ENCODE measurements at regions not wholly inside any gene's neighbourhood (a gene's known extent, or its start where the extent isn't known, plus 50 kb on each side); places are given as distances from the start of the nearest gene placed in this dataset.
A peak's percentile ranks its signal among the peaks of the same experiment; 100 is the strongest.
"Not testable (repeated sequence)": the region's sequence is repeated elsewhere in the genome, so short reads cannot be mapped to it uniquely, and the experiment has no call there.

DNA sequence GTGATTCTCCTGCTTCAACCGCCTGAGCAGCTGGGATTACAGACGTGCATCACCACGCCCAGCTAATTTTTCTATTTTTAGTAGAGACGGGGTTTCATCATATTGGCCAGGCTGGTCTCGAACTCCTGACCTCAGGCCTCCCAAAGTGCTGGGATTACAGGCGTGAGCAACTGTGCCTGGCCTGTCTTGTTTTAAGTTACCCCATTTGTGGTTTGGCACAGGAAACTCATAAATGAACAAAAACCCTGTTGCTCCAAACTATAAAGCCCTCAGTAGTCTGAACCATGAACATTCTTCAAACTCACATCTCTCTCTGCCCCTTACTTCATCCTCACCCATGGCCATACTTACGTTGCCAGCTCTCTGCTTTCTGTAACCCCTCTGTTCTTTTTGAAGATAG is 61.7 kb downstream of the RHOU start:
- in situ Hi-C loops (cut with HindIII; ENCODE audit: low pct_unique_long_range_greater_than_20kb, low sequenced_read_pairs); DNase-seq (ENCODE audit: low read depth, low spot score): not testable (repeated sequence)

DNA sequence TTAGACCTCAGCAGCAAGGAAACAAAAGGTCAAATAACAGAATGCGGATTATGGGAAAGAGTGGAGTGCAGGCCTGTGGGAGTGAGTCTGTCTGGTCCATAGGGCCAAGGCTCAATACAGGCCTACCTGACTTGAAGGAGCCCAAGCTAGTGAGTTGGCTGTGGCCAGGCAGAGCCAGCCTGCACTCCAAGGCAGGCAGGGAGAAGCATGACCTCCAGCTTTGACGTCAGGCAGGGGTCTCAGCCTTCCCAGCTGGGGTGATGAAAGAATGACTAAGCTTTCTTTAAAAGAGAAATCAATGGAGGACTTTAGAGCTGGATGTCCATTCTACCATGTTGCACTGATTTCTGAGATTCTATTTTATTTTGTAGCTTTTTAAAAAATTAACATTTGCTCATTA is 62.8 kb downstream of the RHOU start:
- peak; percentile 13 for DNase-seq (ENCODE audit: low read depth, low spot score)
- in situ Hi-C loops (cut with HindIII; ENCODE audit: low pct_unique_long_range_greater_than_20kb, low sequenced_read_pairs), result no loop called here

DNA sequence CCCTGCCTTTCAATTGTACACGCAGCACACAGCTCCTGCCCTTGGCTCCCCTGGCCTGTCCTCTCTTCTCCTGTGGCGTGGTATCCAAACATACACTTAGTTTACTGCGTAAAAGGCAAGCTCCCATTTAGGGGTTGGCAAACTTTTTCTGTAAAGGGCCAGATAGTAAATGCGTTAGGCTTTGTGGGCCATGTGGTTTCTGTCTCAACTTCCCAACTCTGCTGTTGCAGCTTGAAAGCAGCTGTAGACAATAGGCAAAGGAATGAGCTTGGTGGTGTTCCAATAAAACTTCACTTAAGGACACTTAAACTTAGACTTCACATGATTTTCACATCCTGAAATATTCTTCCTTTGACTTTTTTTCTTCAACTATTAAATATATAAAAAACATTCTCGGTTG is 63.3 kb downstream of the RHOU start:
- in situ Hi-C loops (cut with HindIII; ENCODE audit: low pct_unique_long_range_greater_than_20kb, low sequenced_read_pairs), result no loop called here
- DNase-seq (ENCODE audit: low read depth, low spot score), result no peak

DNA sequence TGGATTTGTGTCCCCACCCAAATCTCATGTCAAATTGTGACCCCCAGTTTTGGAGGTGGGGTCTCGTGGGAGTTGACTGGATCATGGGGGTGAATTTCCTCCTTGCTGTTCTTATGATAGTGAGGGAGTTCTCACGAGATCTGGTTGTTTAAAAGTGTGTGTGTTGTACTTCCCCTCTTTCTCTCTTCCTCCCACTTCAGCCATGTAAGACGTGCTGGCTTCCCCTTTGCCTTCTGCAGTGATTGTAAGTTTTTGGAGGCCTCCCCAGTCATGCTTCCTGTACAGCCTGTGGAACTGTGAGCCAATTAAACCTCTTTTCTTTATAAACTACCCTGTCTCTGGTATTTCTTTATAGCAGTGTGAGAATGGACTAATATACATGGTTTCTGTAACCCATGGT is 64.6 kb downstream of the RHOU start:
- in situ Hi-C loops (cut with HindIII; ENCODE audit: low pct_unique_long_range_greater_than_20kb, low sequenced_read_pairs), result no loop called here
- no peak for DNase-seq (ENCODE audit: low read depth, low spot score)

DNA sequence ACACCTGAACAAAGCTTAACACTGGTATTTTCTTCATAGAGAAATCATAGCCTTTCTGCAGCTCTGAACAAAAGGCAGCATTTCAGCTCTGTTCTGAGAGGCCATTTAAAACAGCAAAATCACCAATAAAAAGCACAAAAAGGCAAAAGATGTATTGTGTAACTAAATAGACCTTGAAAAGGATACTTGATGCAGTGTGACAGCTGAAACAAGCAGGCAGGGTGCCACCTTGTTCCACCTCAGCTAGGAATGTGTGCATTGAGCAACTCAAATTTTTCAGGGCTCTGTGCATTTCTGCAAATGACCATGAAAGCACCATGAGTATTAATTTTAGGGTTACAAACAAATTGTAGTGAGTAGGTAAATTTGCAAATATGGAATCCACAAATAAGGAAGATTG is 65.8 kb downstream of the RHOU start:
- in situ Hi-C loops (cut with HindIII; ENCODE audit: low pct_unique_long_range_greater_than_20kb, low sequenced_read_pairs), result no loop called here
- no peak for DNase-seq (ENCODE audit: low read depth, low spot score)

DNA sequence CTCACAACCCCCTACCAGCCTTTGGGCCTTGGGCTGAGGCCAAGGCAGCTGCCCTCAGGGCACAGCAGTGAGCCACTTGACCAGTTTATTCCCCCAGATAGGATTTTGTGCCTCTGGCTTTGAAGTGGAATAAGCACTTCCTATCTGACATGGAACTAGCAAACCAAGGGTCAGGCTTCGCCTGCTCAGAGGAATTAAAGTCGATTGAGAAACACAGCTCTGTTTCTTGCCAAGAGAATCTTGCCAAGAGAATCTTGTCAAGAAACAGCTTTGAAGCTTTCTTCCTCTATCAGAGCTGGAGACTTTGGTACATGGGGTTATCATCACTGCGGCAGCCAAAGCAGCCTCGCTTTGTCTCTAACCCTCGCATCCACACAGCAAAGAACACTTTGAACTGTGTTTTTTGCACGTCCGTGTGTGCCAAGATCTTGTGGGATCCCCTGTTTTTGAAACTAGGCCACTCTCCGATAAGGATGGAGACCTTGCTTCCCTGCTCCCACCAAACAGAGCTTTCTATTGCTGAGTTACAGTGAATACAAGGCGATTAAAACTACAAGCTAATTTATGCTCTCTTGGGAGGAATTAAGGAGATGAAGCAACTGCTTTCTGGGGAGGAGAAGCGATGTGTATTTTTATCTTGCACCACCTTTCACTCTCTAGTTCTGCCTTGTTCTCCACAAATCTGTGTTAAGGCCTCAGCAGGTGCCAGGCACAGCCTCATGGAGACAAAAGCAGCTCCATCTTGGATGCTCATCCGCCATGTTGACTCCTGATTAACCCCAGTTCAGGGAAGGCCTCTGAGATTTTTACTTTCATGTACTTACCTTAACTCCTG is 67.3 kb downstream of the RHOU start:
- no peak for DNase-seq (ENCODE audit: low read depth, low spot score)

DNA sequence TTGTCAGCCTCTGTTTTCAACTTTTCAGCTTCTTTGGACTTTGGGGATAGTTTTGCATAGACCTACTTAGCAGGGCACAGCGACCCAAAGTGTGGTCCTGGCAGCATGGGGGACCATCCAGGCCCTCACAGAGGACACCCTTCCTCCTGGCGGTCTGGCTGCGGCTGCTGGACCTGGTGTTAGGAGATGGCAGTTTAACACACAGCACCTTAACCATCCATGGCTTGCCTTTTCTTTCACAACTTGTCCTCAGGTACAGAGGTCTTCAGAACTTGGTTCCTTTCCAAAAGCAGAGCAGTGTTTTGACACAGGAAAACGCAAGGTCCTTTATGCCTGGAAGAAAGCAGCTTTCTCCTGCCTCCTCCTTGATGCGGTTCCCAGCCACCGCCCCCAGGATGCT is 68.1 kb downstream of the RHOU start:
- no peak for DNase-seq (ENCODE audit: low read depth, low spot score)
- in situ Hi-C loops (cut with HindIII; ENCODE audit: low pct_unique_long_range_greater_than_20kb, low sequenced_read_pairs), result no loop called here

More for the DNA sequence above, 67.3 kb downstream of the RHOU start:
- in situ Hi-C loops (cut with HindIII; ENCODE audit: low pct_unique_long_range_greater_than_20kb, low sequenced_read_pairs), result no loop called here

DNA sequence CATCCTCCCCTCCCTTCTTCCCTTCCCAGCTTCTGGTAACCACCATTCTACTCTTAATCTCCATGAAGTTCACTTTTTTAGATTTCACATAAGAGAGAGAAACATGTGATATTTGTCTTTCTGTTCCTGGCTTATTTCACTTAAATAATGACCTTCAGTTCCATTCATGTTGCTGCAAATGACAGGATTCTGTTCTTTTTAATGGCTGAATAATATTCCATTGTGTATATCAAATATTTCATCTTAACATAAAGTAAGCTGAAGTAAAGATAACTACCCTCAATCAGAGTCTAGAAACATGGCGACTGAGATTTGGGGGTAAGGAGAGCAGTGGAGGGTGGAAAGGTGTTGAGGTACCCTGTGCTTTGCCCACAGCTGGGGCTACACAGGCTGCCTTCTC is 68.9 kb downstream of the RHOU start:
- DNase-seq (ENCODE audit: low read depth, low spot score), result no peak
- in situ Hi-C loops (cut with HindIII; ENCODE audit: low pct_unique_long_range_greater_than_20kb, low sequenced_read_pairs), result no loop called here

DNA sequence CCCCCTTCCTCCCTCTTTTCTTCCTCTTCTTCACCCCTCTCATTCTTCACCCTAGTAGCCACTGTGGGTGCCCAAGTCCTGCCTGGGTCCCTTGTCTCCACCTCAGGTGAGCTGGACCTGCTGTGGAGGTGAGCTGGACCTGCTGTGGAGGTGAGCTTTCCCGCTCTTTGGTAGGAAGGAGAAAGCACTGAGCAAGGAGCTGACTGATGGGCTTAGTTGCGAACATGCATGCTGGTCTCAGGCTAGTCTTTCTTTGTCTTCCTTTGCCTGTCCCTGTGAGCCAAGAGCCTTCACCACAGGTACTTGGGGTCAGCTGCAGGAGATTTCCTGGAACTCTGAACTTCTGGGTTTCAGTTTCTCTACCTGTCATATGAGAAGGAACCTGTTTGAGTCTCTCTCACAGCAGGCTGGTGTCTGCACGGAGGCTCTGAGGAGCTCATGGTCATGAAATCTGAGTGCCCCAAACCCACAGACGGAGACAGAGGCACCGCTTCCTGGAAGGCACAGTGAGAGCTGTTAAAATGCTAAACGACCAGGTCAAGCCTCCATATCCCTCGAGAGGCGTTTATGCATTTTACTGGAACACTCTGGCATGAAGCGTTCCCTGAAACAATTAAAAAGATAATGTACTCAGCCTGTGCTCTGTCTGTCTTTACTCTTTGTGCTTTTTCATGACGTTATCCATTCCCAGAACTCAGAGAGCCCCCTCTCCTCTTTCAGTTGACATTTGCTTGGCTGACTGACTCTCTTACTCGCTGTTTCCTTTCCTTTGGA is 69.5 kb downstream of the RHOU start:
- in situ Hi-C loops (cut with HindIII; ENCODE audit: low pct_unique_long_range_greater_than_20kb, low sequenced_read_pairs), result no loop called here
- DNase-seq (ENCODE audit: low read depth, low spot score), result no peak

DNA sequence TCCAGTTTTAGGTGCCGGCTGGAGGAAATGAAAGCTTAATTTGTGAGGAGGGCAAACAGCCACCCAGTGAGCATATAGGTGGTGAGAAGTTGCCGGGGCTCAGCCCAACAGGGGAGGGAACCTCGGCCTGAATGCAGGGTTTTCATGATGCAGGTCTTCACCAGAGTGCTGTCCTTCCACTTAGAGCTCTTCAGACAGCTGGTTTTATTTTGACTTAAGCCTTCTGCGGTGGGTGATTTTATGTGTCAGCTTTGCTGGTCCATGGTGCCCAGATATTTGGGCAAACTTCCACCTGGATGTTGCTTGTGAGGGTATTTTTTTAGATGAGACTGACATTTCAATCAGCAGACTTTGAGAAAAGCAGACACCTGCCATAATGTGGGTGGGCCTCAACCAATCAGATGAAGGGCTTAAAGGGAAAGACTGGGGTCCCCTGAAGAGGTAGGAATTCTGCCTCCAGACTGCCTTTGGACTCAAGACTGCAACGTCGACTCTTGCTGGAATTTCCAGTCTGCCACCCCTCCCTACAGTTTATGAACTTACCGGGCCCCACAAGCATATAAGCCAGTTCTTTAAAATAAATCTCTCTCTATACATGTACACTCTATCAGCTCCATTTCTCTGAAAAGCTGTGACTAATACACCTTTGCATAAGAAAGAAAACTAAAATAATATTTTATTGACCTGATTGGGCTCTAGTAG is 72.8 kb downstream of the RHOU start:
- in situ Hi-C loops (cut with HindIII; ENCODE audit: low pct_unique_long_range_greater_than_20kb, low sequenced_read_pairs), result no loop called here
- no peak for DNase-seq (ENCODE audit: low read depth, low spot score)

DNA sequence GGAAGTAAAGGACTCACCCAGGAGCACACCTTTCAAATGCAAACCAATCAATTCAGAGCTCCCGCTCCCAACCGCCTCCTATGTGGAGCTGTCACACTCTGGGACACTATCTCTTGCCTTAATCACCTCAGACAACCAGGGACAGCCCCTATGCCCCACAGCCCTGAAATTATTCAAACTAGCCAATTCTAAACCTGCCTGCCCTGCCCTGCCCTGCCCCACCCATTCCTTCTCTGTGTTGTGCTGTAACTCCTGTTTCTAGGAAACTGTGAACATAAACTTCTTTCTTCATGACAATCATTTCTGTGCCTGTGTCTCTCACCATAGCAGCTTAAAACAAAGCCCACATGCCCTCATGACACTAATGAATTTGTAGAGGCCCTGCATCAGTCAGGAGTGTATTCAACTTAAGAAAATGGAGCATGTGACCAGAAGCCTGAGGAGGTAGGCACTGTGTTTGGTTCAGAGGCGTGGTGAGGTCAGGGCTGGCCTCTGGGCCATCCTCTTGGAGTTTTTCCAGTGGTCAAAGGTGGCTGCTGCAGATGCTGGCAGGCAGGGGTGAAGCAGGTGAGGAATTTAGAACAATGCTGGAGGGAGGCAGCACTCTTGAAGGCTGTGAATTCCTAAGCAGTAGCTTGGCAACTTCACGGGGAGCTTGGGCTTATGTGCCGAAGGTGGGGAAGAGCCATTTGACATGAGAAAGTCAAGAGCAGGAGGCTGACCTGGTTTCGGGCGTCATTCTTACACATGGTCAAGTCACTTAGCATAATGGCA is 74.5 kb downstream of the RHOU start:
- no peak for DNase-seq (ENCODE audit: low read depth, low spot score)
- in situ Hi-C loops (cut with HindIII; ENCODE audit: low pct_unique_long_range_greater_than_20kb, low sequenced_read_pairs), result no loop called here

DNA sequence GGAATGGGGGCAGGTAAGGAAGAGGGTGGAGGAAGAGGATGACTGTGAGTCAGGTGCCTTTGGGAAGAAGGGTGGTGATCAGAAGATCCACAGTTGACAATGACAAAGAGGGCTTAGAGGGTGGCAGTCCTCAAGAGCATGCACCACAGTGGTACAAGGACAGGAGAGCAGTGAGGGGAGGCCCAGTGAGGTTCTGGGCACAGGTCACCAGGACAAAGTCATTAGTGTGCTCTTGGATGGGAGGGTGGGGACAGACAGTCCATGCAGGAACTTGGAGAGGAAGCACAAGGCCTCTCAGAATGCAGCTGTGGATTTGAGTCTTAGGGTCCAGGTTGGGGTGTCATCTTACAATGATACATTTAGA is 75.1 kb downstream of the RHOU start:
- in situ Hi-C loops (cut with HindIII; ENCODE audit: low pct_unique_long_range_greater_than_20kb, low sequenced_read_pairs), result no loop called here
- DNase-seq (ENCODE audit: low read depth, low spot score), result no peak

DNA sequence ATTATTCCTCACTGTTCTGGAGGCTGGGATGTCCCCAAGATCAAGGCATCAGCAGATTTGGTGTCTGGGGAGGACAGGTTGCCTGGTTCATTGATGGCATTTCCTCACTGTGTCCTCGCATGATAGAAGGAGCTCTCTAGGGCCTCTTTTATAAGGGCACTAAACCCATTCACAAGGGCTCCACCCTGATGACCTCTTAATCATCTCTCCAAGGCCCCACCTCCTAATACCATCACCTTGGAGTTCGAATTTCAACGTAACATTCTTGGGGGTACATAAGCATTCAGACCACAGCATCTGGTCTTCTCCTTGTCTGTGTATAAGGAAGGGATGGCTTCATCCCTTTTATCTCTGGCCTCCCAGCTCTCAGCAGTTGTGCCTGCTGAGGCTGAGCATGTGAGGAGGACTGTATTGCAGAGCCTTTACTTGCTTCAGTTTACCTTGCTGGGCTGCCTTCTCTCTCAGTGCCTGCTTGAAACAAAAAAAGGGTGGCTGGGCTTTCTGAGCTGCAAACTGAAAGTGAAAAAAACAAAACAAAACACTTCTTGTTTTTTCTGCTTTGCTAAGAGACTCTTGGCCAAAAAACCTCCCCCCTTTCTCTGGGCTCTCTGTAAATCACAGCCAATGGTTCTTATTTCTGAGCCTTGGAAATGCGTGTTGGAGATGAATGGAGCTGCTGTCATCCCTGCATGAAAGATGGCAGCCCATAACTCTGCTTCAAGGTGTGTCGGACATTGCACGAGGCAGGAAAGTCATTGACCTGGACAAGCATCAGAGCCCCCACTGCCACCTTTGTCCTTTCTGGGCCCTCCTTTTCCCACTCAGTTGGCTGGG is 75.8 kb downstream of the RHOU start:
- in situ Hi-C loops (cut with HindIII; ENCODE audit: low pct_unique_long_range_greater_than_20kb, low sequenced_read_pairs), result no loop called here
- peak; percentile 23 for DNase-seq (ENCODE audit: low read depth, low spot score)

DNA sequence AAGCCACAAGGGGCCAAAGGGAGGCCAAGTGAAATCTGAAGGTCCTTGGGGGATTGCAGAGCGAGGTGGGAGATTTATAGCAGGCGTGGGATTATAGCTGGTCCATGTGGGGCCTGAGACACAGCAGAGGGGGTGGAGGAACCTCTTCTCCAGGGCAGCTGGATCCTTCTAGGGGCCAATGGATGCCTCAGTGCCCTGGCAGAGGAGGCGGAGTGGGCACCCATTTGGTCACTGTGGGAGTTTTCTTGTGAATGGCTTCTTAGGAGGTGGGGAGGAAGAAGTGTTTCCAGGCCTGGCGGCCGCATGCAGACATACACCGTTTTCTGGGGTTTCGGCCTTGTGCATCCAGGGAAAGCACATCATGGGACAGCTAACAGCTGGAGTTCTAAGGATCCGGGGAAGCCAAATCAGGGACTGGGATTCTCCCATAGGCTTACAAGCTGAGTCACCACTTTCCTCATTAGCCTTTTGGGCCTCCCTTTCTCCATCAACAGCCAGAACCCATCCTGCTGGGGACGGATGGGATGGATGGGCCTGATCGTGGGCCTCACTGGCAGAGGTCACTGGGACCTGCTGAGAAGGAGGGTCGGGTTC is 76.5 kb downstream of the RHOU start:
- in situ Hi-C loops (cut with HindIII; ENCODE audit: low pct_unique_long_range_greater_than_20kb, low sequenced_read_pairs), result no loop called here
- DNase-seq (ENCODE audit: low read depth, low spot score), result no peak

DNA sequence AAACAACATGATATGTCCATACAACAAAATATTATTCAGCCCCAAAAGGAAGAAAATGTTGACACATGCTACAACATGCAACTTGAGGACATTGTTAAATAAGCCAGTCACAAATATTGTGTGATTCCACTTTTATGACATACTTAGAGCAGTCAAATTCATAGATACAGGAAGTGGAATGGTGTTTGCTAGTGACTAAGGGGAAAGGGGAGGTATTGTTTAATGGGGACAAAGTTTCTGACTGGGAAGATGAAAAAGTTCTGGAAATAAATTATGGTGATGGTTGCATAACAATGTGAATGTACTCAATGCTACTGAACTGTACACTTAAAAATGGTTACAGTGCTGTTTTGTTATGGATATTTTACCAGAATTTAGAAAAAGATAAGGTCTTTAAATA is 77.7 kb downstream of the RHOU start:
- in situ Hi-C loops (cut with HindIII; ENCODE audit: low pct_unique_long_range_greater_than_20kb, low sequenced_read_pairs), result no loop called here

DNA sequence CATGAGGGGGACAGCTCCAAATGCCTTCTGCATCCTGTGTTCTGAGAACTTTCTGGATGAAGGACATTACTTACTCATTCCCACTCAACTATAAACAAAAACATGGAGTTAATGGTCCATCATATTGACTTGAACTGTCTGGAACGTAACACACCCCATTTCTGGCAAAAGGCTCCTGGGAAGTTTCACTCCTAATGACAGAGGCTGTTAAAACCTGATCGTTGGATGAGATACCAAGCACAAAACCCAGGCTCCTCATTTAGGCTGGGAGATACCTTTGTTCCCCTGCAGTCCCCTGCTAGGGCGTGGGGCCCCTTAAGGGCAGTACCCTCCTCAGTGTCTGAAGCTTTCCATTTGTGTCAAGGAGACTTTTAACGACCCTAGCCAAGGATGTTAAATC is 78.9 kb downstream of the RHOU start:
- in situ Hi-C loops (cut with HindIII; ENCODE audit: low pct_unique_long_range_greater_than_20kb, low sequenced_read_pairs), result no loop called here
- DNase-seq (ENCODE audit: low read depth, low spot score), result no peak

More for the DNA sequence above, 77.7 kb downstream of the RHOU start:
- DNase-seq (ENCODE audit: low read depth, low spot score), result no peak

DNA sequence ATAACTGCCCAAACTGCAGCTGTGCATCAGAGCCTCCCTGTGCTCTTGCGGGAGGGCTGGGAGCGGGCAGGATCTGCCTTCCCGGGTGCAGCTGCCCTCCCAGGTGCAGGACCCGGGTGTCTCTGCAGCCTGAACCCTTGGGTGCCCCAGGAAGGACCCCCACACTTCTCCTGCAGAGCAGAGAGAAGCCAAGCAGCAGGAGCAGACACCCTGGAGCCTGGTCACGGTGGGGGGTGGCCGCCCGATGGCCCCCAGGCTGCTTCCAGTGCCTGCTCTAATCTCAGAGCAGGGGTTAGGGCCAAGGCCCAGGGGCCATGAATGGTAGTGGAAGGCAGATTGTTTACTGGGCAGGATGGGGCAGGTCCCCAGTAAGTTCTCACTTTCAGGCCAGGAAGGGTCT is 83.0 kb downstream of the RHOU start:
- no peak for DNase-seq (ENCODE audit: low read depth, low spot score)
- in situ Hi-C loops (cut with HindIII; ENCODE audit: low pct_unique_long_range_greater_than_20kb, low sequenced_read_pairs), result no loop called here

Measured in SK-MEL-5 (cell line).